ENCODE measurements at regions not wholly inside any gene's neighbourhood (a gene's known extent, or its start where the extent isn't known, plus 50 kb on each side); places are given as distances from the start of the nearest gene placed in this dataset.

- ChIA-PET CTCF (no interaction called here), POLR2A (no interaction called here)
- TF ChIP-seq ZNF671 (CRISPR knock-in tag; IDR thresholded peaks at IDR 0.05) (no peak), ETV6 (CRISPR knock-in tag; IDR thresholded peaks at IDR 0.05) (no peak), CBFB (CRISPR knock-in tag; IDR thresholded peaks at IDR 0.05; ENCODE audit: low read depth) (no peak), AFF4 (CRISPR knock-in tag; IDR thresholded peaks at IDR 0.05; ENCODE audit: borderline replicate concordance) (no peak), CREB1 (CRISPR knock-in tag; IDR thresholded peaks at IDR 0.05) (no peak), NFATC4 (CRISPR knock-in tag; IDR thresholded peaks at IDR 0.05) (no peak)
- Mint-ChIP-seq H3K27ac (no peak overlapping the region), H3K4me3 (no peak overlapping the region), H3K27me3 (ENCODE audit: low read depth) (no peaks in the 10 kb centered on the region; the same call in 1 of the 2 replicates), H3K4me1 (no peaks in the 10 kb centered on the region), H3K36me3 (no peaks in the 10 kb centered on the region), H3K9me3 (no peaks in the 10 kb centered on the region)
- DNase-seq (ENCODE audit: low spot score) (no peak), ATAC-seq (no peak)
Observed at GRCh38 chr5:117942861-117943519, 1045.4 kb downstream of the DTWD2 start.

GRCh38 chr5:117893211-117893610 is 1095.1 kb downstream of the DTWD2 start:
- H3K4me1 Mint-ChIP-seq = peaks cover 8% of the 10 kb centered on the region
- H3K27me3 Mint-ChIP-seq (ENCODE audit: low read depth) = no peaks in the 10 kb centered on the region
- ChIA-PET CTCF (no interaction called here), POLR2A (no interaction called here)
- DNase-seq (ENCODE audit: low spot score) (no peak), ATAC-seq (no peak)
- no peak overlapping the region for H3K27ac Mint-ChIP-seq
- H3K36me3 Mint-ChIP-seq = no peaks in the 10 kb centered on the region
- no peaks in the 10 kb centered on the region for H3K9me3 Mint-ChIP-seq
- no peak overlapping the region for H3K4me3 Mint-ChIP-seq
- no peak for TF ChIP-seq ZBTB21 (CRISPR knock-in tag; IDR thresholded peaks at IDR 0.05; ENCODE audit: borderline replicate concordance)
- TF ChIP-seq KAT7 (CRISPR knock-in tag; IDR thresholded peaks at IDR 0.05; ENCODE audit: borderline replicate concordance) = no peak
- no peak for TF ChIP-seq E2F4 (CRISPR knock-in tag; IDR thresholded peaks at IDR 0.05; ENCODE audit: borderline replicate concordance, low read depth)
- TF ChIP-seq AR (CRISPR knock-in tag; IDR thresholded peaks at IDR 0.05) = no peak
- no peak for TF ChIP-seq SOX15 (CRISPR knock-in tag; IDR thresholded peaks at IDR 0.05)
- no peak for TF ChIP-seq PRDM15 (CRISPR knock-in tag; IDR thresholded peaks at IDR 0.05)
- no peak for TF ChIP-seq MYBL2 (CRISPR knock-in tag; IDR thresholded peaks at IDR 0.05)
- TF ChIP-seq GABPB1 (CRISPR knock-in tag; IDR thresholded peaks at IDR 0.05) = no peak
- no peak for TF ChIP-seq HMGA2 (CRISPR knock-in tag; IDR thresholded peaks at IDR 0.05)
- no peak for TF ChIP-seq ZNF219 (CRISPR knock-in tag; IDR thresholded peaks at IDR 0.05; ENCODE audit: borderline replicate concordance)
- no peak for TF ChIP-seq FOXJ3 (CRISPR knock-in tag; IDR thresholded peaks at IDR 0.05; ENCODE audit: borderline replicate concordance)
- TF ChIP-seq ZSCAN18 (CRISPR knock-in tag; IDR thresholded peaks at IDR 0.05) = no peak
- no peak for TF ChIP-seq NR2C2 (CRISPR knock-in tag; IDR thresholded peaks at IDR 0.05)
- no peak for TF ChIP-seq ZNF671 (CRISPR knock-in tag; IDR thresholded peaks at IDR 0.05)
- TF ChIP-seq ATF6 (CRISPR knock-in tag; IDR thresholded peaks at IDR 0.05) = no peak
- no peak for TF ChIP-seq SMAD3 (CRISPR knock-in tag; IDR thresholded peaks at IDR 0.05; ENCODE audit: borderline replicate concordance)
